ENCODE measurements at regions not wholly inside any gene's neighbourhood (a gene's known extent, or its start where the extent isn't known, plus 50 kb on each side); places are given as distances from the start of the nearest gene placed in this dataset.

GRCh38 chrX:45722471-45722870, 521.8 kb upstream of the DIPK2B start:
- no peak for DNase-seq

DNA sequence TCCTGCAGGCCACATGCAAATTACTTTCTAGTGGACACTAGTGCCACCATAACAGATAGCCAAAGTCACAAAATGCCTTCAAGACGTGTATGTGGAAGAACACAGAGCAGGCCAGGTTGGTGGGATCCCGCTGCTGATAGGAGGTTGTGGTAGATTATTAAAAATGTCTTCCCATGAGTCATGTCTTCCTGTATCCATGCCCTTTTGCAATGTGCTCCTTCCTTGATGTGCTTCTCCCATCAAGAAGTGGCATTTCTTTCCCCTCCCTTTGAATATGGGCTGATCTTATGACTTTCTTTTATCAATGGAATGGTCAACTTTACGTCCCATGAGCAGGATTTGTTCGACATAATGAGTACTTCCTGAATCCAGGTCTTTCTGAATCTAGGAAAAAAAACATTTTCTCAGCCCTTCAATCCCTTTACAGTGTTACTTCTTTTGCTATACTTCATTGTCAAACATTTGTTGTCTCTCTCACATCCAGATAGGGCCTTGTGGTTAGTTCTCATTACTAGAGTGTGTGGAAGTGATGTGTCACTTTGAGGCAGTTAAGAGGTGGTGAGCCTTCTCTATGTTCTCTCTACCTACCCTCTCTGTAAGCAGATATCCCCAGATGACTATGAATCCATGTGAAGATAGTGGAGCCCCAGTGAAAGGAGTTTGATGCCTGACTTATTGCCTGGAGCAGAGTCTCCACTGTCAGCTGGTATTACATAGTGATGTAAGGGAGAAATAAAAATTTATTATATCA, 519.2 kb upstream of the DIPK2B start:
- DNase-seq, result no peak

GRCh38 chrX:45718676-45719075, 518.0 kb upstream of the DIPK2B start:
- DNase-seq, result no peak

DNA sequence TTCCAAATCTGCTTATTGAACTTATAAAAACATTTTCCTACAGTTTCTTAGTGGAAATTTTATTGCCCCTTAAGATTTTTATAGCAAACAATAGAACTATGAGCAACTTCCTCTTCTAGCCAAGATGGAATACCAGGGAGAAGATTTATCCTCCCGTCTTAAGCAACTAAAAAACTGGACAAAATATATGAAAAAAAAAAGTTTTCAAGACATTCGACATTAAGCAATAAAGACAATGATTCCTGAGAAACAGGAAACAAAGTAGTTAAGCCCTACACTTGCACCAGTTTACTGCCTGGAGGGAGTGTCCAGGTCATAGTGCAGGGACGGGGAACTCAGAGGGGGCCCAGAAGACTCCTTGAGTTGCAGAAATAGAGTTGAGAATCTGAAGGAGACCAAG, 516.1 kb upstream of the DIPK2B start:
- DNase-seq, result no peak

GRCh38 chrX:45715748-45716147, 515.1 kb upstream of the DIPK2B start:
- no peak for DNase-seq

- DNase-seq, result peak; percentile 21
Measured at GRCh38 chrX:45714866-45715265, 514.2 kb upstream of the DIPK2B start.

GRCh38 chrX:45712067-45712466, 511.4 kb upstream of the DIPK2B start:
- no peak for DNase-seq

DNA sequence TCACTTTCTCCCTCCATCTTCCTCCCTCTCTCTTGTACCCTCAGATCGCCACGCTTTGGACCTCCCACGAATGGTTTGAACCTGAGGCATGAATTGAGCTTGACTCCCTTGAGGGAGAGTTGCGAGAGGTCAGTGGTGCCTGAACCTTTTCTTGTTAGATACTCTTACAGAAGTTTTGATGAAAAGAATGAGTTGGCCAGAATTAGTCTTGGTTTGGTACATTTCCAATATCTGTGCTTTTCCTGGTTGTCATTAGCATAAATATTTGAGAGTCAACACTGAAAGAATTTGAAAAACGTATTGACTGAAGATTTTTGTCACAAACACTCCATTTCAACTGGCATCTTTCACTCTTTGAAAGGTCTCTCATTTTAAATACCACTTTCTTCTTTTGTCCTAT, 510.6 kb upstream of the DIPK2B start:
- DNase-seq, result no peak

GRCh38 chrX:45710081-45710801, 509.6 kb upstream of the DIPK2B start:
- no peak for DNase-seq

DNA sequence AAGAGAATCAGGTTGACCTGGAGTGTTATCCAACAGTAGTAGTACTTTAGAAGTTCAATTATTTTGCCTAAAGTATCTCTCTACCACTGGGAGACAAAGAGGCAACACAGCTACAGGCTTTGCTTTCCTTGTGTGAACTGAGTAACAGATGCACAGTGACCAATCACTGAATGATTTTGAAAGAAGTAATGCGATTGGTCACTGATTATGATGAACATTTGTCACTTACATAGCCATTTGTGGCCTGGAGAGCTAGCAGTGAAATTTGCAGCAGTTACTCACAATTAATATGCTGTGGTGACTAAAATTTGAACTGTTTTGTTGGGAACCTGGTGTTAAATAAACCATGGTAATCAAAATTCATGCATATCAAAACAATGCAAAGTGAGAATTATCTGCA, 508.7 kb upstream of the DIPK2B start:
- DNase-seq, result no peak

DNA sequence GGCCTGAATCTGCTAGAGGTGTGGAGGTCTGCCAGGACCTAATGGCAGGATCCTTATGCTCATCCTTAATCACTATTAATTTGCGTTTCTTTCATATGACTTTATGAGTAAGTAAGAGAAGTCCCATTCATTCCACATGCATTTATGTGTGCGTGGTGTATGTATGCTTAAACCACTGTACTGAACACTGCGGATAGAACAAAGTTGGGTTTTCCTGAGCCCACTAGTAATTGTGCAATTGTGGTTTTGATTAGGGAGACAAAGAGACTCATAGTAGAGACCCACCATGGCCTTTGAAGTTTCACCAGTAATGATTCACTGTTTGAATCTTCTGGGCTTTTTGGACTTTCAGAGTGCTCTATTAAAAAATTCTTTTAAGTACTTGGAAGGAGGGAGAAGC, 498.5 kb upstream of the DIPK2B start:
- DNase-seq, result no peak

- DNase-seq, result no peak
Measured at GRCh38 chrX:45697591-45697990, 496.9 kb upstream of the DIPK2B start.

DNA sequence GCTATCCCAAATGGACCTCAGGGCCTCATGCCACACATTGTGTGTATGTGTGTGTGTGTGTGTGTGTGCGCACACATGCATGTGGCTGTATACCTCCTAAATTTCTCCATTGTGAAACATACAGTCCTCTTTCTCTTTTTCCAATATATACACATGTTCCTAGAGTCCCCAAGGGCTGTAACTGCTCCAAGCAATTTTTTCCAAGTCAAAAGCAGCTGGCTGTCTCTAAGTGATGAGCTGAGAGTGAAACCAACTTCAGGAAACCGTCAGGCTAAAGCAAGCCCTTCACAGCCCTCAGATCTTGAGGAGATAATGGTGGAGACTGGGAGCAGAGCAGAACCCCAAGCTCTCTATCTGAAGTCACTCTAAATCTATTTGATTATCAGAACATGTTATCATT, 496.1 kb upstream of the DIPK2B start:
- DNase-seq, result no peak

GRCh38 chrX:45689971-45690370, 489.3 kb upstream of the DIPK2B start:
- DNase-seq, result no peak

GRCh38 chrX:45683914-45684313, 483.2 kb upstream of the DIPK2B start:
- no peak for DNase-seq

DNA sequence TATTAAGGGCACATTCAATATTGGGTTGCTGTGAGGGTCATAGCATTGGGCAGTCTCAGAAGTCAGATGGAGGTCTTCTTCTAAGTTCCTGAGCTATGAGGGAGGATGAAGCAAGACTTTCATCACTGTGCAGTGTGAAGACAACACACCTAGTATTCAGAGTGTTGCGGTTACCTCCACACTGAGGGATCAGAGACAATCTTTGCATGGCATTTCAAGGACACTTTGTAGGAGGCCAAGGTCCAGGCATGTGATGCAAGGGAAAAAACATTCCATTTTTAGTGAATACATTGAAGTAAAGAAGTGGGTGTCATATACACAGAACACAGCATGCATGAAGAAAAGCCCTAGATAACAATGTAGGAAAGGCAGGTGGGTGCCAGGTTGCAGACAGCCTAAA, 481.2 kb upstream of the DIPK2B start:
- no peak for DNase-seq

DNA sequence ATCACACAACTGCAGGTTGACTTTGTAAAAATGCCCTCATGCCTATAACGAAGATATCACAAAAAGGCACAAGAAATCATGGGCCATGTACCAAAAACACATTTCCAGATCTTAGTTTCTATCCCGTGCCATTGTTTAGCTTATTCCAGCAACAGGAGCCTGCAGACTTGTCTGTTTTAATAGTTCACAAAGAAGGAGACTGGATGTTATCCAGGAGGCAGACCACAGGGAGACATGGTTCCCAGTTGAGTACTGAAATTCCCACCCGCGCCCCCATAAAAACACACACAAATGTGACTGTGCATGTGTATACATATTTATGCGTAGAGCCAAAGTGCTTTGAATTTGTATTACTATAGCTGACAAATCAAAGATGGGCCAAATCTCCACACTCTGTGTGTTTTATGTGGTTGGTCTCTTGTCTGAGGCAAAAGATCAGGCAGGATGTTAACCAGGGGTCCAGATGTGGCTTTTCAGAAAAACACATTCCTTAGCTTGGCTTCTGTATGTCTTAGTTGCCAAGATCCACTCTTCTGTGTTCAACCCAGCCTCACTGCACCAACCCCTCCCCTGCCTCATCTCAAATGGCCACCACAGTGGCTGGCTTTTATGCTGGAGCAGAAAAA, 469.2 kb upstream of the DIPK2B start:
- no peak for DNase-seq

GRCh38 chrX:45668686-45669443, 468.2 kb upstream of the DIPK2B start:
- no peak for DNase-seq

- DNase-seq, result no peak
Measured at GRCh38 chrX:45667666-45668065, 467.0 kb upstream of the DIPK2B start.

DNA sequence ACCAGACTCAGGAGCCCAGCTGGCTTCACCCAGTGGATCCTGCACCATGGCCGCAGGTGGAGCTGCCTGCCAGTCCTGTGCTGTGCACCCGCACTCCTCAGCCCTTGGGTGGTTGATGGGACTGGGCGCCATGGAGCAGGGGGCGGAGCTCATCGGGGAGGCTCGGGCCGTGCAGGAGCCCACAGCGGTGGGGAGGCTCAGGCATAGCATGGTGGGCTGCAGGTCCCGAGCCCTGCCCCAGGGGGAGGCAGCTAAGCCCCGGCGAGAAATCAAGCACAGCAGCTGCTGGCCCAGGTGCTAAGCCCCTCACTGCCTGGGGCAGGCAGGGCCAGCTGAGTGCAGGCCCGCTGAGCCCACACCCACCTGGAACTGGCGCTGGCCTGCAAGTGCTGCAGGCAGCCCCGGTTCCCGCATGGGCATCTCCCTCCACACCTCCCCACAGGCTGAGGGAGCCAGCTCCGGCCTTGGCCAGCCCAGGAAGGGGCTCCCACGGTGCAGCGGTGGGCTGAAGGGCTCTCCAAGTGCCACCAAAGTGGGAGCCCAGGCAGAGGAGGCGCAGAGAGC, 464.1 kb upstream of the DIPK2B start:
- no peak for DNase-seq

DNA sequence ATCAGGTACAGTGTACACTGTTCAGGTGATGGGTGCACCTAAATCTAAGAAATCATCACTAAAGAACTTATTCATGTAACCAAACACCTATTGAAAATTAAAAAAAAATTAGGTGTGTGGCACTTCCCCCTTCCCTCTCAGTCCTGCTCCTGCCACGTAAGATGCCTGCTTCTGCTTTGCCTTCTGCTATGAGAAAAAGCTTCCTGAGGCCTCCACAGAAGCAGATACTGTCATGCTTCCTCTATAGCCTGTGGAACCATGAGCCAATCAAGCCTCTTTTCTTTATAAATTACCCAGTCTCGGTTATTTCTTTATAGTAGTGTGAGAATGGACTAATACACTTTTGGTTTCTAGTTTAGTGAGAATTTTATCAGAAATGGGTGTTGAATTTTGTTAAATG, 459.8 kb upstream of the DIPK2B start:
- DNase-seq, result no peak

GRCh38 chrX:45633419-45633818, 432.7 kb upstream of the DIPK2B start:
- DNase-seq, result no peak

DNA sequence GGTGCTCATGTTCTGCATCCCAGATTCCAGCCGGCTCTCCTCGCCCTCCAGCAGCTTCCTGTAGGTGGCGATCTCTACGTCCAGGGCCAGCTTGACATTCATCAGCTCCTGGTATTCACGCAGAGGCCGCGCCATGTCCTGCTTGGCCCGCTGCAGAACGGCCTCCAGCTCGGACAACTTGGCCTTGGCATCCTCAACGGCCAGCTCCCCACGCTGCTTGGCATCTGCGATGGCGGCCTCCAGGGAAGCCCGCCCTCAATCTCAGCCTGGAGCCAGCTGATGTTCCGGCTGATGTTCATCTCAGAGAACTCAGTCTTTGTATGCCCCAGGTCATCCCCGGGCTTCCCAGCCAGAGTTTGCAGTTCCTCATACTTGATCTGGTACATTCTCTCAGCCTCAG, 431.8 kb upstream of the DIPK2B start:
- DNase-seq, result no peak

Measured in CD4-positive, alpha-beta T cell treated with Interleukin-15 for 1 hour (primary cell).